Mesendoderm (in vitro differentiated cells): ENCODE measurements at regions not wholly inside any gene's neighbourhood (a gene's known extent, or its start where the extent isn't known, plus 50 kb on each side); places are given as distances from the start of the nearest gene placed in this dataset.

Source experiments
- DNase-seq: peaks from one replicate; pipeline ENCODE4 v3.0.0; 2013
- H2AK5ac ChIP-seq: 2 replicates; pipeline ENCODE4 v1.6.1; 2013; ENCODE audit warnings: low read length, inconsistent platforms
- H2BK120ac ChIP-seq: 2 replicates; pipeline ENCODE4 v1.6.1; 2013; ENCODE audit warnings: low read depth, mild to moderate bottlenecking, low read length, moderate library complexity, mixed read lengths
- H2BK15ac ChIP-seq: replicated peaks from 2 replicates; pipeline ENCODE4 v1.6.1; 2013; ENCODE audit warnings: low read depth, mild to moderate bottlenecking, moderate library complexity
- H2BK5ac ChIP-seq: 2 replicates; pipeline ENCODE4 v1.6.1; 2013; ENCODE audit warnings: low read length, inconsistent platforms
- H3K18ac ChIP-seq: 2 replicates; pipeline ENCODE4 v1.6.1; 2013; ENCODE audit warnings: mild to moderate bottlenecking, low read length, mixed read lengths
- H3K23ac ChIP-seq: one replicate; pipeline ENCODE4 v1.6.1; 2013; ENCODE audit warnings: low read length
- H3K27ac ChIP-seq: 2 replicates; pipeline ENCODE4 v1.5.1; 2013; ENCODE audit warnings: low read depth, mild to moderate bottlenecking, inconsistent platforms, low read length, moderate library complexity
- H3K27me3 ChIP-seq: 2 replicates; pipeline ENCODE4 v1.6.1; 2013; ENCODE audit warnings: low read length, control low read depth, mild to moderate bottlenecking, inconsistent platforms; ENCODE audit not compliant: insufficient read depth, poor library complexity
- H3K36me3 ChIP-seq: 2 replicates; pipeline ENCODE4 v1.6.1; 2013; ENCODE audit warnings: low read length, inconsistent platforms; ENCODE audit not compliant: control insufficient read depth, insufficient read depth
- H3K4ac ChIP-seq: one replicate; pipeline ENCODE4 v1.6.1; 2013; ENCODE audit warnings: low read depth, mild to moderate bottlenecking, low read length, moderate library complexity
- H3K4me1 ChIP-seq: 2 replicates; pipeline ENCODE4 v1.6.1; 2013; ENCODE audit warnings: low read depth, low read length, inconsistent platforms; ENCODE audit not compliant: control insufficient read depth
- H3K4me2 ChIP-seq: 2 replicates; pipeline ENCODE4 v1.6.1; 2013; ENCODE audit warnings: low read length
- H3K4me3 ChIP-seq: 2 replicates; pipeline ENCODE4 v1.5.1; 2013; ENCODE audit warnings: mild to moderate bottlenecking, low read length
- H3K56ac ChIP-seq: one replicate; pipeline ENCODE4 v1.6.1; 2013; ENCODE audit warnings: low read length
- H3K79me1 ChIP-seq: 2 replicates; pipeline ENCODE4 v1.6.1; 2013; ENCODE audit warnings: low read length, inconsistent platforms
- H3K79me2 ChIP-seq: 2 replicates; pipeline ENCODE4 v1.6.1; 2013; ENCODE audit warnings: mild to moderate bottlenecking, low read length; ENCODE audit not compliant: control insufficient read depth, insufficient read depth
- H3K9ac ChIP-seq: 2 replicates; pipeline ENCODE4 v1.6.1; 2013; ENCODE audit warnings: low read length, inconsistent platforms
- H4K5ac ChIP-seq: one replicate; pipeline ENCODE4 v1.6.1; 2013; ENCODE audit warnings: low read length
- H4K8ac ChIP-seq: one replicate; pipeline ENCODE4 v1.6.1; 2013; ENCODE audit warnings: low read depth, mild to moderate bottlenecking, control low read depth, low read length, moderate library complexity
- WGBS: extraction: QIAGEN DNeasy Blood & Tissue Kit; methylation state at CpG from one replicate; pipeline ENCODE4 v1.1.7; 2013; ENCODE audit warnings: low lambda C conversion rate, missing lambda C conversion rate; ENCODE audit not compliant: insufficient coverage; ENCODE audit errors: extremely low coverage; 5-methylcytosine and 5-hydroxymethylcytosine counted together

GRCh38 chr7:118735441-118735840, 510.9 kb downstream of the ANKRD7 start:
- Histone ChIP-seq H2BK5ac (no peak overlapping the region), H3K4me1 (no peaks in the 10 kb centered on the region), H3K18ac (no peak overlapping the region), H3K4me3 (no peak overlapping the region), H4K5ac (no peak overlapping the region), H3K36me3 (no peaks in the 10 kb centered on the region), H3K23ac (no peak overlapping the region), H3K27ac (no peak overlapping the region), H2BK120ac (no peak overlapping the region), H2BK15ac (no peak overlapping the region), H4K8ac (no peak overlapping the region), H3K79me1 (no peaks in the 10 kb centered on the region), H3K56ac (no peak overlapping the region), H3K9ac (no peak overlapping the region), H3K4me2 (no peak overlapping the region), H3K79me2 (no peaks in the 10 kb centered on the region), H3K4ac (no peak overlapping the region), H2AK5ac (no peak overlapping the region), H3K27me3 (no peaks in the 10 kb centered on the region)
- DNase-seq, result no peak

DNA sequence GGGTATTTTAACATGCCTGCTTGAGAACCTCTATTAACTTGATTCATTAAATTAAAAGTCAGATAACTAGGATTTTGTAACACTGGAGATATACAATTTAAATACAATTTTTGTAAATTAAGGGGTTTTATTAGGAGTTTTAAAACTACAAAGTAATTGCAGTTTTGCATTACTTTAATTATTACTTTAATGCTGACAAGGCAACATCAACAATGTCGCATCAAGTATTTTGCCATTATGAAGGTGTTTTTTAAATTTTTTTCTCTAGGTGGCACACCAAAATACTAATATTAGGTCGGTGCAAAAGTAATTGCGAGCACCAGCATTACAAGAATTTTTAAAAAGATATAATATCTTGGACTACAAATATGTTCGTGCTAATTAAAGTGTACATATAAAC, 513.4 kb downstream of the ANKRD7 start:
- H4K5ac ChIP-seq, result no peak overlapping the region
- H3K79me2 ChIP-seq, result no peaks in the 10 kb centered on the region
- no peaks in the 10 kb centered on the region for H3K4me1 ChIP-seq
- no peaks in the 10 kb centered on the region for H3K27me3 ChIP-seq
- no peak overlapping the region for H3K18ac ChIP-seq
- H4K8ac ChIP-seq, result no peak overlapping the region
- no CpG with 5 or more reads among the region's 4 CpGs for WGBS
- H2BK120ac ChIP-seq, result no peak overlapping the region
- H3K4me2 ChIP-seq, result no peak overlapping the region
- no peak overlapping the region for H3K4me3 ChIP-seq
- H3K36me3 ChIP-seq, result no peaks in the 10 kb centered on the region
- no peaks in the 10 kb centered on the region for H3K79me1 ChIP-seq
- no peak for DNase-seq
- H3K23ac ChIP-seq, result no peak overlapping the region
- no peak overlapping the region for H3K27ac ChIP-seq
- no peak overlapping the region for H3K4ac ChIP-seq
- no peak overlapping the region for H2BK15ac ChIP-seq
- no peak overlapping the region for H3K56ac ChIP-seq
- no peak overlapping the region for H2AK5ac ChIP-seq
- no peak overlapping the region for H3K9ac ChIP-seq
- H2BK5ac ChIP-seq, result no peak overlapping the region

GRCh38 chr7:118745927-118746326, 521.4 kb downstream of the ANKRD7 start:
- Histone ChIP-seq H2BK120ac (no peak overlapping the region), H2AK5ac (no peak overlapping the region), H3K9ac (no peak overlapping the region), H3K56ac (no peak overlapping the region), H2BK15ac (no peak overlapping the region), H3K18ac (no peak overlapping the region), H3K4ac (no peak overlapping the region), H4K8ac (no peak overlapping the region), H3K79me2 (no peaks in the 10 kb centered on the region), H2BK5ac (no peak overlapping the region), H3K4me2 (no peak overlapping the region), H3K79me1 (no peaks in the 10 kb centered on the region), H3K4me3 (no peak overlapping the region), H3K23ac (no peak overlapping the region), H3K27ac (no peak overlapping the region), H3K36me3 (no peaks in the 10 kb centered on the region), H4K5ac (no peak overlapping the region), H3K4me1 (no peaks in the 10 kb centered on the region), H3K27me3 (no peaks in the 10 kb centered on the region)
- no peak for DNase-seq
- no CpG with 5 or more reads among the region's 1 CpG for WGBS

- H3K23ac ChIP-seq, result no peak overlapping the region
- H4K5ac ChIP-seq, result no peak overlapping the region
- H3K4me1 ChIP-seq, result no peaks in the 10 kb centered on the region
- H3K79me2 ChIP-seq, result no peaks in the 10 kb centered on the region
- no peak overlapping the region for H3K18ac ChIP-seq
- no peaks in the 10 kb centered on the region for H3K27me3 ChIP-seq
- no peak overlapping the region for H3K9ac ChIP-seq
- no peak overlapping the region for H3K27ac ChIP-seq
- no peaks in the 10 kb centered on the region for H3K79me1 ChIP-seq
- H3K56ac ChIP-seq, result no peak overlapping the region
- no peak overlapping the region for H3K4me3 ChIP-seq
- no peak overlapping the region for H3K4me2 ChIP-seq
- H2BK5ac ChIP-seq, result no peak overlapping the region
- no peak overlapping the region for H2AK5ac ChIP-seq
- no peak overlapping the region for H4K8ac ChIP-seq
- no peak overlapping the region for H3K4ac ChIP-seq
- no peaks in the 10 kb centered on the region for H3K36me3 ChIP-seq
- no peak overlapping the region for H2BK15ac ChIP-seq
- DNase-seq, result no peak
- H2BK120ac ChIP-seq, result no peak overlapping the region
Observed at GRCh38 chr7:118747473-118747872, 523.0 kb downstream of the ANKRD7 start.

- Histone ChIP-seq H2BK120ac (no peak overlapping the region), H3K36me3 (no peaks in the 10 kb centered on the region), H3K4me3 (no peak overlapping the region), H3K79me2 (no peaks in the 10 kb centered on the region), H3K27me3 (no peaks in the 10 kb centered on the region), H4K8ac (no peak overlapping the region), H3K9ac (no peak overlapping the region), H3K56ac (no peak overlapping the region), H3K4ac (no peak overlapping the region), H3K79me1 (no peaks in the 10 kb centered on the region), H2BK15ac (no peak overlapping the region), H3K18ac (no peak overlapping the region), H3K27ac (no peak overlapping the region), H2BK5ac (no peak overlapping the region), H3K4me1 (no peaks in the 10 kb centered on the region), H3K4me2 (no peak overlapping the region), H2AK5ac (no peak overlapping the region), H4K5ac (no peak overlapping the region), H3K23ac (no peak overlapping the region)
- WGBS, result no CpG with 5 or more reads among the region's 1 CpG
- no peak for DNase-seq
Observed at GRCh38 chr7:118753479-118753878, 529.0 kb downstream of the ANKRD7 start.

GRCh38 chr7:118754608-118755007, 530.1 kb downstream of the ANKRD7 start:
- no peak overlapping the region for H2AK5ac ChIP-seq
- no peak overlapping the region for H3K4me3 ChIP-seq
- no peak overlapping the region for H3K4ac ChIP-seq
- no peak overlapping the region for H4K5ac ChIP-seq
- no peak for DNase-seq
- no peak overlapping the region for H3K4me2 ChIP-seq
- no peaks in the 10 kb centered on the region for H3K79me2 ChIP-seq
- no CpG with 5 or more reads among the region's 3 CpGs for WGBS
- no peak overlapping the region for H3K56ac ChIP-seq
- no peaks in the 10 kb centered on the region for H3K27me3 ChIP-seq
- H3K27ac ChIP-seq, result no peak overlapping the region
- no peaks in the 10 kb centered on the region for H3K79me1 ChIP-seq
- H2BK5ac ChIP-seq, result no peak overlapping the region
- H3K4me1 ChIP-seq, result no peaks in the 10 kb centered on the region
- no peak overlapping the region for H3K9ac ChIP-seq
- no peak overlapping the region for H3K23ac ChIP-seq
- H2BK120ac ChIP-seq, result no peak overlapping the region
- H3K18ac ChIP-seq, result no peak overlapping the region
- no peak overlapping the region for H2BK15ac ChIP-seq
- no peaks in the 10 kb centered on the region for H3K36me3 ChIP-seq
- H4K8ac ChIP-seq, result no peak overlapping the region
